ENCODE measurements at regions not wholly inside any gene's neighbourhood (a gene's known extent, or its start where the extent isn't known, plus 50 kb on each side); places are given as distances from the start of the nearest gene placed in this dataset.

- Histone ChIP-seq H3K9me3 (no peaks in the 10 kb centered on the region), H3K4me3 (no peak overlapping the region), H3K27me3 (no peaks in the 10 kb centered on the region), H3K27ac (no peak overlapping the region), H3K4me1 (ENCODE audit: insufficient read depth) (no peaks in the 10 kb centered on the region), H3K36me3 (no peaks in the 10 kb centered on the region)
- WGBS, 3 donors = 85 to 91% (median 87%) methylated on average over 8 of the region's 8 CpGs
- intact Hi-C loops (cut with DNase I) = no loop called here
- no peak for DNase-seq
- TF ChIP-seq POLR2A (IDR thresholded peaks at IDR 0.05) (no peak), EP300 (IDR thresholded peaks at IDR 0.05) (no peak), CTCF (IDR thresholded peaks at IDR 0.05) (no peak)
These were observed 125.7 kb upstream of the ARID1B start for GRCh38 chr6:156651486-156651885.

- Histone ChIP-seq H3K4me3 (no peak overlapping the region), H3K9me3 (no peaks in the 10 kb centered on the region), H3K36me3 (no peaks in the 10 kb centered on the region), H3K27me3 (no peaks in the 10 kb centered on the region), H3K27ac (no peak overlapping the region), H3K4me1 (ENCODE audit: insufficient read depth) (no peaks in the 10 kb centered on the region)
- TF ChIP-seq CTCF (IDR thresholded peaks at IDR 0.05) = no peak
- TF ChIP-seq POLR2A (IDR thresholded peaks at IDR 0.05) = no peak
- no peak for TF ChIP-seq EP300 (IDR thresholded peaks at IDR 0.05)
- 87 to 93% (median 93%) methylated on average over 4 of the region's 4 CpGs for WGBS, 3 donors
- no peak for DNase-seq
- intact Hi-C loops (cut with DNase I) = no loop called here
These were observed 126.2 kb upstream of the ARID1B start for GRCh38 chr6:156650896-156651390.

- no peaks in the 10 kb centered on the region for H3K27me3 ChIP-seq
- no peak for DNase-seq
- intact Hi-C loops (cut with DNase I) = no loop called here
- no peaks in the 10 kb centered on the region for H3K36me3 ChIP-seq
- TF ChIP-seq EP300 (IDR thresholded peaks at IDR 0.05) = no peak
- no peak for TF ChIP-seq POLR2A (IDR thresholded peaks at IDR 0.05)
- TF ChIP-seq CTCF (IDR thresholded peaks at IDR 0.05) = no peak
- no peaks in the 10 kb centered on the region for H3K4me1 ChIP-seq (ENCODE audit: insufficient read depth)
- H3K4me3 ChIP-seq = no peak overlapping the region
- no peaks in the 10 kb centered on the region for H3K9me3 ChIP-seq
- 79 to 86% (median 85%) methylated on average over 6 of the region's 6 CpGs for WGBS, 3 donors
- H3K27ac ChIP-seq = no peak overlapping the region
These were observed 128.6 kb upstream of the ARID1B start for GRCh38 chr6:156648616-156649015.

GRCh38 chr6:156647991-156648390, 129.2 kb upstream of the ARID1B start:
- Histone ChIP-seq H3K27me3 (no peaks in the 10 kb centered on the region), H3K36me3 (no peaks in the 10 kb centered on the region), H3K4me1 (ENCODE audit: insufficient read depth) (no peaks in the 10 kb centered on the region), H3K27ac (no peak overlapping the region), H3K4me3 (no peak overlapping the region), H3K9me3 (no peaks in the 10 kb centered on the region)
- TF ChIP-seq POLR2A (IDR thresholded peaks at IDR 0.05) (no peak), CTCF (IDR thresholded peaks at IDR 0.05) (no peak), EP300 (IDR thresholded peaks at IDR 0.05) (no peak)
- intact Hi-C loops (cut with DNase I) = no loop called here
- 46 to 51% (median 51%) methylated on average over 7 of the region's 7 CpGs for WGBS, 3 donors
- DNase-seq = no peak
